ENCODE measurements at regions not wholly inside any gene's neighbourhood (a gene's known extent, or its start where the extent isn't known, plus 50 kb on each side); places are given as distances from the start of the nearest gene placed in this dataset.

GRCh38 chr4:17272154-17272553 is 239.7 kb downstream of the QDPR start:
- DNase-seq (no peak), ATAC-seq (no peak)
- no peaks in the 10 kb centered on the region for H3K9me3 ChIP-seq
- no peaks in the 10 kb centered on the region for H3K36me3 ChIP-seq (replicated peaks in 1 of 2; ENCODE audit: insufficient read depth in 1 of 2, low read depth in 2 of 2)
- no peaks in the 10 kb centered on the region for H3K27me3 ChIP-seq
- H3K4me1 ChIP-seq, result no peaks in the 10 kb centered on the region
- WGBS, 2 donors, result 31 to 46% methylated on average over 6 of the region's 6 CpGs
- TF ChIP-seq POLR2A (IDR thresholded peaks at IDR 0.05) (no peak), CTCF (IDR thresholded peaks at IDR 0.05) (no peak)
- H3K27ac ChIP-seq, result no peak overlapping the region
- H3K4me3 ChIP-seq, result no peak overlapping the region
- intact Hi-C loops (cut with DNase I), result no loop called here

- no peak for TF ChIP-seq CTCF (IDR thresholded peaks at IDR 0.05)
- no peak for TF ChIP-seq POLR2A (IDR thresholded peaks at IDR 0.05)
These were observed 246.2 kb downstream of the QDPR start for GRCh38 chr4:17265653-17266052.

GRCh38 chr4:17265139-17265538 is 246.8 kb downstream of the QDPR start:
- WGBS, 2 donors, result 35 to 40% methylated on average over 2 of the region's 2 CpGs
- TF ChIP-seq CTCF (IDR thresholded peaks at IDR 0.05), result no peak
- TF ChIP-seq POLR2A (IDR thresholded peaks at IDR 0.05), result no peak
- H3K27ac ChIP-seq, result no peak overlapping the region
- no peaks in the 10 kb centered on the region for H3K9me3 ChIP-seq
- ATAC-seq, result no peak
- intact Hi-C loops (cut with DNase I), result no loop called here
- H3K4me1 ChIP-seq, result no peaks in the 10 kb centered on the region
- no peak overlapping the region for H3K4me3 ChIP-seq
- no peaks in the 10 kb centered on the region for H3K27me3 ChIP-seq
- DNase-seq, result no peak
- no peaks in the 10 kb centered on the region for H3K36me3 ChIP-seq (replicated peaks in 1 of 2; ENCODE audit: insufficient read depth in 1 of 2, low read depth in 2 of 2)

More at GRCh38 chr4:17265653-17266052, 246.2 kb downstream of the QDPR start:
- 54 to 57% methylated on average over 4 of the region's 4 CpGs for WGBS, 2 donors
- Histone ChIP-seq H3K9me3 (no peaks in the 10 kb centered on the region), H3K36me3 (replicated peaks in 1 of 2; ENCODE audit: insufficient read depth in 1 of 2, low read depth in 2 of 2) (no peaks in the 10 kb centered on the region), H3K4me1 (no peaks in the 10 kb centered on the region), H3K27me3 (no peaks in the 10 kb centered on the region), H3K4me3 (no peak overlapping the region), H3K27ac (no peak overlapping the region)
- no peak for ATAC-seq
- no peak for DNase-seq
- intact Hi-C loops (cut with DNase I), result no loop called here

- WGBS, 2 donors, result 50 to 67% methylated on average over 4 of the region's 4 CpGs
- intact Hi-C loops (cut with DNase I), result no loop called here
- ATAC-seq, result no peak
- H3K27me3 ChIP-seq, result no peaks in the 10 kb centered on the region
- no peak overlapping the region for H3K4me3 ChIP-seq
- H3K36me3 ChIP-seq (replicated peaks in 1 of 2; ENCODE audit: insufficient read depth in 1 of 2, low read depth in 2 of 2), result no peaks in the 10 kb centered on the region
- no peaks in the 10 kb centered on the region for H3K9me3 ChIP-seq
- H3K27ac ChIP-seq, result no peak overlapping the region
- DNase-seq, result no peak
- H3K4me1 ChIP-seq, result no peaks in the 10 kb centered on the region
- TF ChIP-seq CTCF (IDR thresholded peaks at IDR 0.05), result no peak
- TF ChIP-seq POLR2A (IDR thresholded peaks at IDR 0.05), result no peak
These were observed 251.6 kb downstream of the QDPR start for GRCh38 chr4:17260166-17260907.

GRCh38 chr4:17258106-17258505 is 253.8 kb downstream of the QDPR start:
- DNase-seq (no peak), ATAC-seq (no peak)
- WGBS, 2 donors, result 72 to 74% methylated on average over 2 of the region's 2 CpGs
- H3K27ac ChIP-seq, result no peak overlapping the region
- H3K27me3 ChIP-seq, result no peaks in the 10 kb centered on the region
- no peaks in the 10 kb centered on the region for H3K36me3 ChIP-seq (replicated peaks in 1 of 2; ENCODE audit: insufficient read depth in 1 of 2, low read depth in 2 of 2)
- no peaks in the 10 kb centered on the region for H3K9me3 ChIP-seq
- TF ChIP-seq CTCF (IDR thresholded peaks at IDR 0.05), result no peak
- TF ChIP-seq POLR2A (IDR thresholded peaks at IDR 0.05), result no peak
- H3K4me1 ChIP-seq, result no peaks in the 10 kb centered on the region
- intact Hi-C loops (cut with DNase I), result no loop called here
- no peak overlapping the region for H3K4me3 ChIP-seq

Data from body of pancreas (tissue), 4 donors.